MG63 (cell line): ENCODE measurements at regions not wholly inside any gene's neighbourhood (a gene's known extent, or its start where the extent isn't known, plus 50 kb on each side); places are given as distances from the start of the nearest gene placed in this dataset.
A peak's percentile ranks its signal among the peaks of the same experiment; 100 is the strongest.

Experiments used
- DNase-seq: peaks from one replicate; pipeline ENCODE4 v3.0.0-alpha.2; 2020
- H3K27me3 ChIP-seq: fragments of 250-450 bp; sonication (Bioruptor Pico); 2 replicates; pipeline ENCODE4 v1.5.1; 2020; ENCODE audit warnings: mild to moderate bottlenecking, moderate library complexity
- H3K36me3 ChIP-seq: fragments of 250-450 bp; sonication (Bioruptor Pico); 2 replicates; pipeline ENCODE4 v1.5.1; 2020; ENCODE audit warnings: mild to moderate bottlenecking, moderate library complexity
- H3K4me3 ChIP-seq: fragments of 250-450 bp; sonication (Bioruptor Pico); 2 replicates; pipeline ENCODE4 v1.5.1; 2020; ENCODE audit warnings: mild to moderate bottlenecking, moderate library complexity
- H3K9me3 ChIP-seq: fragments of 250-450 bp; sonication (Bioruptor Pico); 2 replicates; pipeline ENCODE4 v1.5.1; 2020; ENCODE audit warnings: mild to moderate bottlenecking, moderate library complexity

- no peak for DNase-seq
- H3K4me3 ChIP-seq, result no peak overlapping the region
- H3K9me3 ChIP-seq, result no peaks in the 10 kb centered on the region
- no peaks in the 10 kb centered on the region for H3K36me3 ChIP-seq
- no peaks in the 10 kb centered on the region; the same call in 1 of the 2 replicates for H3K27me3 ChIP-seq
These were observed 285.1 kb downstream of the IL20RB start for GRCh38 chr3:137242836-137243400.

DNA sequence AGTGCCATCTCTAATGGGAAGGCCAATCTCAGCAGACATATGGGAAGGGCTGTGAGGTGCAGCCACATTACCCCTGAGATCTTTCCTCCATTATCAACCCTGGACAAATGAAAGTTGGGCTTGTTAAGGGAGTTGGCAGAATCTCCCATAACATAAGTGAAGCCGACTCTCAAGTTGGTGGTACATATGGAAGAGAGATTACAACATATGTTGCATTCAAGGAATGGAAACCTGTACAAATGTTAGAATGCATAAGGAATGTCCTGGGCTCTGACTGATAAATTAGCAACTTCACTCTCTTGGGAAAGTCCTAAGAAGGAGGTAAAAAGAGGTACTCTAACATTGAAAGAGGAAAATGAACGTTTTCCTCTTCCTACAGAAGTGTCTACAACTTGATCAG lies 288.7 kb downstream of the IL20RB start:
- no peak for DNase-seq
- no peaks in the 10 kb centered on the region for H3K27me3 ChIP-seq
- H3K9me3 ChIP-seq, result peaks cover 4% of the 10 kb centered on the region; the same call in 1 of the 2 replicates
- H3K36me3 ChIP-seq, result no peaks in the 10 kb centered on the region
- no peak overlapping the region for H3K4me3 ChIP-seq

- Histone ChIP-seq H3K36me3 (no peaks in the 10 kb centered on the region), H3K9me3 (peaks cover 4% of the 10 kb centered on the region; the same call in 1 of the 2 replicates), H3K4me3 (no peak overlapping the region), H3K27me3 (no peaks in the 10 kb centered on the region)
- DNase-seq, result no peak
These were observed 291.6 kb downstream of the IL20RB start for GRCh38 chr3:137249311-137249940.

DNA sequence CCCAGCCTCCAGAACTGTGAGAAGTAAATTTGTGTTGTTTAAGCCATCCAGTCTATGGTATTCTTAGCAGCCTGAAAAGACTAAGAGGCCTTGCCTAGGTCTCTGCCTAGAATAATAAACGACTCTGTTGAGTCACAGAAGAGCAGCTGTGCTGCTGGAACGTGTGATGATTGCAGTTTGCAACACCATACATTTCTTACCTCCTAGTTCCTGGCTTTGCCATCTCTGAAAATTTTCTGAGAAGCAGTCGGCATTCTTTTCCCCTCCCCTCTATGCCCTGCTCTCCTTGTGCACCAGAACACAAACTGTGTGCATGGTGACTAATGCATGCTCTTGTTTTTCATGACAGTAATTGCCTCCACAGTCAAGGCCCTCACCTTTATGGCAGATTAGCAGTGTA lies 301.3 kb downstream of the IL20RB start:
- Histone ChIP-seq H3K36me3 (no peaks in the 10 kb centered on the region), H3K4me3 (no peak overlapping the region), H3K9me3 (no peaks in the 10 kb centered on the region; the same call in 1 of the 2 replicates), H3K27me3 (no peaks in the 10 kb centered on the region)
- DNase-seq, result peak; percentile 80

GRCh38 chr3:137259701-137260100 lies 301.9 kb downstream of the IL20RB start:
- H3K9me3 ChIP-seq, result no peaks in the 10 kb centered on the region; the same call in 1 of the 2 replicates
- H3K27me3 ChIP-seq, result no peaks in the 10 kb centered on the region
- H3K4me3 ChIP-seq, result no peak overlapping the region
- DNase-seq, result peak; percentile 75
- H3K36me3 ChIP-seq, result no peaks in the 10 kb centered on the region

- no peaks in the 10 kb centered on the region for H3K9me3 ChIP-seq
- H3K36me3 ChIP-seq, result no peaks in the 10 kb centered on the region
- DNase-seq, result peak; percentile 61
- H3K4me3 ChIP-seq, result no peak overlapping the region
- H3K27me3 ChIP-seq, result 0 out of 2 replicates have a peak, but pooled peaks cover 3% of the 10 kb centered on the region
These were observed 306.5 kb downstream of the IL20RB start for GRCh38 chr3:137264071-137264820.

GRCh38 chr3:137264843-137265330 lies 307.1 kb downstream of the IL20RB start:
- no peaks in the 10 kb centered on the region for H3K36me3 ChIP-seq
- H3K27me3 ChIP-seq, result 0 out of 2 replicates have a peak, but pooled peaks cover 3% of the 10 kb centered on the region
- no peak for DNase-seq
- H3K4me3 ChIP-seq, result no peak overlapping the region
- H3K9me3 ChIP-seq, result no peaks in the 10 kb centered on the region

- H3K4me3 ChIP-seq, result no peak overlapping the region
- peaks cover 2% of the 10 kb centered on the region; the same call in 1 of the 2 replicates for H3K27me3 ChIP-seq
- no peak for DNase-seq
- no peaks in the 10 kb centered on the region for H3K36me3 ChIP-seq
- H3K9me3 ChIP-seq, result no peaks in the 10 kb centered on the region
These were observed 325.1 kb downstream of the IL20RB start for GRCh38 chr3:137282871-137283270.

DNA sequence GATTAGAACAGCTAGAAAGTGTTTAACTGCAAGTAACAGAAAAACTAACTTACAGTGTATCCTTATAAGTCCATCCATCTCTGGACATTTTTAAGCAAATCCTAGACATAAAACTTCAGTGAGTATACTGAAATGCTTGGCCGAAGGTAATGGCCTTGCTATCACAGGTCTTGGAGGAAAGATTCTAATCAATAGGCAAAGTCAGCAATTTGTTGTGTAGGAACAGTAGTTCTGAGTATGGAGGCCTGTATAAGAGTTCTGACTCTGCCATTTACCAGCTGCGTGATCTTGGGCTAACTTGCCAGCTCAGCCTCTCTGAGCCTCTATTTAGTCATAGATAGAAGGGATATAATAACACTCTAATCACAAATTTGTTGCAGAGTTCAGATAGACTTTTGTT lies 328.1 kb downstream of the IL20RB start:
- Histone ChIP-seq H3K36me3 (no peaks in the 10 kb centered on the region), H3K4me3 (no peak overlapping the region), H3K9me3 (no peaks in the 10 kb centered on the region), H3K27me3 (peaks cover 12% of the 10 kb centered on the region)
- no peak for DNase-seq

DNA sequence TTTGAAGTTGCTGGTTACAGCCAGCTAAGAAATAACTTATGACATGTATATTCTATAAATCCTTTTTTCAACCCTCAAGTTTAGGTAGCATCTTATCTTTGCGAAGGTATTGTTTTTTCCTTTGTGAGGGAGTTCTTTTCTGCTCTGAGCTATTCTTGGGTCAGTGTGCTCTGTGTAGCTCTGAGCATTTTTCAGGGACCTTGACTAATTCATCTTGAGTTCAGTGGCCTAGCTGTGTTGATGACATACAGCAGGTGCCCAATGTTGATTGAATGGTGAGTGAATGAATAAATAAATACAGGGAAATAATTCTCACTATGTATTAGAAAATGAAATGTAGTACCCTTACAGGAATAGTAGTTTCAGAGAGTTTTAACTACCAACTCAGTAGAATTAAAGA lies 335.3 kb downstream of the IL20RB start:
- Histone ChIP-seq H3K36me3 (no peaks in the 10 kb centered on the region), H3K27me3 (peaks cover 12% of the 10 kb centered on the region), H3K9me3 (no peaks in the 10 kb centered on the region), H3K4me3 (no peak overlapping the region)
- no peak for DNase-seq

DNA sequence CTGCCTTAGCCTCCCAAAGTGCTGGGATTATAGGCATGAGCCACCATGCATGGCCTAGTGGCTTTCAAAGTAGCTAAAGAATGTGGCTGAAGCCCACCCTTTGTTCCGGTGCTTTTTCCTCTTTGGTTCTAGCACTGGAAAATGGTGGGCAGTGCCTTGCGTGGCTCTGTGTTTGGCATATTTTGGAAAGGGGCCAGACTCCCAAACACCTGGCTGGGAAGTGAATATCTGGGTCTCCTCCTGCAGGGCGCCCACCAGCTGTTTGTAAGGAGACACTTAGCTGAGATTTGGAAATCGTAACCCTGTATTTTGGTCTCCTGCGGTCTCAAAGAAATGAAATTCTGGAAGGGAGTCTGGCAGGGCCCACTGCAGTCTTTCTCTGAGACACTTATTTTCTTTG lies 336.4 kb downstream of the IL20RB start:
- H3K36me3 ChIP-seq, result no peaks in the 10 kb centered on the region
- no peak overlapping the region for H3K4me3 ChIP-seq
- DNase-seq, result no peak
- H3K9me3 ChIP-seq, result no peaks in the 10 kb centered on the region
- H3K27me3 ChIP-seq, result peaks cover 10% of the 10 kb centered on the region

GRCh38 chr3:137294839-137295238 lies 337.1 kb downstream of the IL20RB start:
- DNase-seq, result no peak
- no peak overlapping the region for H3K4me3 ChIP-seq
- no peaks in the 10 kb centered on the region for H3K9me3 ChIP-seq
- no peaks in the 10 kb centered on the region for H3K36me3 ChIP-seq
- peaks cover 6% of the 10 kb centered on the region for H3K27me3 ChIP-seq

GRCh38 chr3:137295336-137295735 lies 337.6 kb downstream of the IL20RB start:
- no peaks in the 10 kb centered on the region for H3K9me3 ChIP-seq
- H3K36me3 ChIP-seq, result no peaks in the 10 kb centered on the region
- H3K27me3 ChIP-seq, result peaks cover under 1% of the 10 kb centered on the region; the same call in 1 of the 2 replicates
- no peak for DNase-seq
- no peak overlapping the region for H3K4me3 ChIP-seq

DNA sequence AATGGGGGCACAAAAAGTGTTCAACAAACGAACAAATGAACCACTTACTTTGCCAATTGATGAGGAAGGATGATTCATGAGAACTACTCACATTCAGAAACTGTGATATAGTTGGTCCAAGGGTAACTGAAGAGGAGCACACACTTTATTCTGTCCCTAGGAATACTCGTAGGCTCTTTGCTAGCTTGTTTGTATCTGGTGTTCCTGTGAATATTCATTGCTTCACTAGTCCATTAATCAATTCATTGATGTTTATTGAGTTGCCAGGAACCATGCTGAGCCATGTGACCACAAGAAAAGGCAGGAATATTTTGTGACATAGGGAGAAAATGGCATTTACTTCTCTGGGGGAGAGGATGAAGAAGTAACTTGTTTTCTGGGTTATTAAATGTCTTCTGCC lies 338.3 kb downstream of the IL20RB start:
- Histone ChIP-seq H3K9me3 (no peaks in the 10 kb centered on the region), H3K27me3 (no peaks in the 10 kb centered on the region; the same call in 1 of the 2 replicates), H3K4me3 (no peak overlapping the region), H3K36me3 (no peaks in the 10 kb centered on the region)
- no peak for DNase-seq

DNA sequence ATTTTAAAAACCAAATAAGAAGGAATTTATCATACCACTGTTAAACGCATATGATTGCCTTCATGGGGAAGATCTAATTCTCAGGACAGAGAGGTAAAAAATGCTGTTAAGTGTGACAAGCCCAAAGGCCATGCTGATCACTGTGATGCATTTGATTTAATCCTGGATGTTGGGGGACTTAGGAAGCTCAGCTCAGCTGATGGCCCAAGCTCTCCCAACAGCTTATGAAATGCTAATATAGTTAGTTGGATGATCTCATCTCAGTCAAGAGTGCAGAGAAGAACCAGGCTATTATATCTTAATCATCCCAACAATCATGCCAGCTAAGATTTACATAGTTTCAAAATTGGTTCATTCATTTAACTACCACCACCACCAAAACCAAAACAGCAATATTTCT lies 340.0 kb downstream of the IL20RB start:
- Histone ChIP-seq H3K4me3 (no peak overlapping the region), H3K36me3 (no peaks in the 10 kb centered on the region), H3K9me3 (no peaks in the 10 kb centered on the region), H3K27me3 (no peaks in the 10 kb centered on the region; the same call in 1 of the 2 replicates)
- no peak for DNase-seq

DNA sequence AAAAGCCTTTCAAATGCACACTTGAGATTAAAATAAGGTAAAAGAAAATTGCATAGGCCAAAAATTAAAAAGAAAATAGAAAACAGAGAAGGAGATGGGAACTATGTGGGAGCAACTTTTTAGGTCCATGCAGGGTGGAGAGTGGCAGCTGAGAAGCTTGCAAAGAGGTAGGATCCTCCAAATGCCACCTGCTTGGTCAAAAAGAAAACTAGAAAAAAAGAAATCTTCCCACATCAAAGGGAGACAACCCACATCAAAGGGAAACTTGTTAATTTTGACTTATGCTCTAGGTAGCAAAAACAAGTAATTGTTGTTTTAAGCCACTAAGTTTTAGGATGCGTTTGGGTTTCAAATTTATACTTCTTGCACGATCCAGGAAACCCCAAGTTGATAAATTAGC lies 342.9 kb downstream of the IL20RB start:
- no peak for DNase-seq
- Histone ChIP-seq H3K36me3 (no peaks in the 10 kb centered on the region), H3K9me3 (no peaks in the 10 kb centered on the region), H3K4me3 (no peak overlapping the region), H3K27me3 (no peaks in the 10 kb centered on the region; the same call in 1 of the 2 replicates)

- DNase-seq, result no peak
- H3K9me3 ChIP-seq, result no peaks in the 10 kb centered on the region
- no peaks in the 10 kb centered on the region; the same call in 1 of the 2 replicates for H3K27me3 ChIP-seq
- H3K4me3 ChIP-seq, result no peak overlapping the region
- H3K36me3 ChIP-seq, result no peaks in the 10 kb centered on the region
These were observed 346.7 kb downstream of the IL20RB start for GRCh38 chr3:137304313-137305056.
